Astrocyte (in vitro differentiated cells and primary cell): ENCODE measurements at regions not wholly inside any gene's neighbourhood (a gene's known extent, or its start where the extent isn't known, plus 50 kb on each side); places are given as distances from the start of the nearest gene placed in this dataset.
"Not testable (repeated sequence)": the region's sequence is repeated elsewhere in the genome, so short reads cannot be mapped to it uniquely, and the experiment has no call there.

Experiments
- DNase-seq: peaks from one replicate; pipeline ENCODE4 v3.0.0-alpha.2; 2010; ENCODE audit warnings: low read depth
- FAIRE-seq: peaks from 2 replicates; lab custom pipeline; 2011; peaks lifted over from hg19 to GRCh38; lab: Jason Lieb, UNC
- H2AFZ ChIP-seq: 2 replicates; pipeline ENCODE4 v1.6.0; 2012; ENCODE audit warnings: low read depth, low read length, inconsistent platforms
- H3K27ac ChIP-seq: 2 replicates; pipeline ENCODE4 v1.5.1; 2011; ENCODE audit warnings: low read depth, low read length, inconsistent platforms
- H3K27me3 ChIP-seq: 2 replicates; pipeline ENCODE4 v1.6.0; 2011; ENCODE audit warnings: low read length, inconsistent platforms; ENCODE audit not compliant: insufficient read depth
- H3K36me3 ChIP-seq: 2 replicates; pipeline ENCODE4 v1.5.1; 2011; ENCODE audit warnings: low read length, inconsistent platforms; ENCODE audit not compliant: insufficient read depth
- H3K4me1 ChIP-seq: 2 replicates; pipeline ENCODE4 v1.5.1; 2011; ENCODE audit warnings: low read length, inconsistent platforms; ENCODE audit not compliant: insufficient read depth
- H3K4me2 ChIP-seq: 2 replicates; pipeline ENCODE4 v1.6.0; 2012; ENCODE audit warnings: low read length, inconsistent platforms
- H3K4me3 ChIP-seq: 2 replicates; pipeline ENCODE4 v1.5.1; 2011; ENCODE audit warnings: low read depth, mild to moderate bottlenecking, low read length, inconsistent platforms; ENCODE audit not compliant: insufficient read depth
- H3K79me2 ChIP-seq: 2 replicates; pipeline ENCODE4 v1.6.0; 2012; ENCODE audit warnings: mild to moderate bottlenecking, low read length, inconsistent platforms; ENCODE audit not compliant: insufficient read depth
- H3K9ac ChIP-seq: 2 replicates; pipeline ENCODE4 v1.6.0; 2012; ENCODE audit warnings: mild to moderate bottlenecking, low read length, inconsistent platforms
- H3K9me3 ChIP-seq: 2 replicates; pipeline ENCODE4 v1.5.1; 2012; ENCODE audit warnings: low read depth, mild to moderate bottlenecking, low read length, inconsistent platforms; ENCODE audit not compliant: insufficient read depth
- H4K20me1 ChIP-seq: 2 replicates; pipeline ENCODE4 v1.6.0; 2012; ENCODE audit warnings: low read length, inconsistent platforms; ENCODE audit not compliant: insufficient read depth
- H3K27ac Mint-ChIP-seq: one replicate; pipeline ENCODE4 v1.8.0; 2021; ENCODE audit warnings: mild to moderate bottlenecking, mixed read lengths; ENCODE audit not compliant: unreplicated experiment
- H3K27me3 Mint-ChIP-seq: one replicate; pipeline ENCODE4 v1.8.0; 2021; ENCODE audit warnings: low read depth, mixed read lengths; ENCODE audit not compliant: unreplicated experiment
- H3K36me3 Mint-ChIP-seq: one replicate; pipeline ENCODE4 v1.8.0; 2021; ENCODE audit warnings: low read depth, mixed read lengths; ENCODE audit not compliant: unreplicated experiment
- H3K4me1 Mint-ChIP-seq: one replicate; pipeline ENCODE4 v1.8.0; 2021; ENCODE audit warnings: low read depth, mixed read lengths; ENCODE audit not compliant: unreplicated experiment
- H3K4me3 Mint-ChIP-seq: one replicate; pipeline ENCODE4 v1.8.0; 2021; ENCODE audit warnings: mild to moderate bottlenecking, moderate library complexity, mixed read lengths; ENCODE audit not compliant: unreplicated experiment
- H3K9me3 Mint-ChIP-seq: one replicate; pipeline ENCODE4 v1.8.0; 2021; ENCODE audit warnings: mild to moderate bottlenecking, mixed read lengths; ENCODE audit not compliant: unreplicated experiment
- CTCF ChIP-seq: IDR thresholded peaks from 2 replicates; pipeline ENCODE4 v1.5.1; 2011; ENCODE audit warnings: low read depth, mild to moderate bottlenecking, inconsistent platforms, low read length, moderate library complexity; ENCODE audit not compliant: insufficient read depth
- EZH2 ChIP-seq: IDR thresholded peaks from 2 replicates; pipeline ENCODE4 v1.6.1; 2012; ENCODE audit warnings: mild to moderate bottlenecking, low read length, inconsistent platforms; ENCODE audit not compliant: insufficient read depth

- not testable (repeated sequence) for H3K27me3 ChIP-seq, H2AFZ ChIP-seq, H3K27ac ChIP-seq, H3K36me3 ChIP-seq, H3K4me3 Mint-ChIP-seq, FAIRE-seq, H3K27me3 Mint-ChIP-seq, H3K79me2 ChIP-seq, H3K9ac ChIP-seq, DNase-seq, H3K4me1 Mint-ChIP-seq, H4K20me1 ChIP-seq, H3K36me3 Mint-ChIP-seq, H3K9me3 ChIP-seq, H3K27ac Mint-ChIP-seq, H3K9me3 Mint-ChIP-seq, H3K4me3 ChIP-seq, H3K4me2 ChIP-seq, H3K4me1 ChIP-seq
These were observed 277.3 kb upstream of the ST8SIA4 start for GRCh38 chr5:101180365-101180764.

GRCh38 chr5:101176605-101177004, 273.5 kb upstream of the ST8SIA4 start:
- TF ChIP-seq EZH2 (no peak), CTCF (no peak)
- Mint-ChIP-seq H3K36me3 (no peaks in the 10 kb centered on the region), H3K27ac (no peak overlapping the region), H3K4me1 (no peaks in the 10 kb centered on the region), H3K4me3 (no peak overlapping the region), H3K9me3 (peaks cover 5% of the 10 kb centered on the region), H3K27me3 (no peaks in the 10 kb centered on the region)
- Histone ChIP-seq H3K27ac (no peak overlapping the region), H3K9me3 (no peaks in the 10 kb centered on the region), H3K4me3 (no peak overlapping the region), H3K9ac (no peak overlapping the region), H4K20me1 (no peaks in the 10 kb centered on the region), H3K4me1 (no peaks in the 10 kb centered on the region), H2AFZ (no peak overlapping the region), H3K4me2 (no peak overlapping the region), H3K36me3 (no peaks in the 10 kb centered on the region), H3K79me2 (no peaks in the 10 kb centered on the region), H3K27me3 (no peaks in the 10 kb centered on the region)
- DNase-seq (no peak), FAIRE-seq (no peak)

- H3K36me3 Mint-ChIP-seq = no peaks in the 10 kb centered on the region
- no peak overlapping the region for H2AFZ ChIP-seq
- no peak overlapping the region for H3K9ac ChIP-seq
- no peak overlapping the region for H3K4me3 ChIP-seq
- H3K4me1 Mint-ChIP-seq = no peaks in the 10 kb centered on the region
- H3K79me2 ChIP-seq = no peaks in the 10 kb centered on the region
- H4K20me1 ChIP-seq = no peaks in the 10 kb centered on the region
- TF ChIP-seq EZH2 (no peak), CTCF (no peak)
- no peak overlapping the region for H3K27ac ChIP-seq
- no peak overlapping the region for H3K4me3 Mint-ChIP-seq
- H3K9me3 ChIP-seq = no peaks in the 10 kb centered on the region
- no peaks in the 10 kb centered on the region for H3K36me3 ChIP-seq
- peaks cover 5% of the 10 kb centered on the region for H3K9me3 Mint-ChIP-seq
- no peaks in the 10 kb centered on the region for H3K27me3 ChIP-seq
- no peaks in the 10 kb centered on the region for H3K4me1 ChIP-seq
- no peaks in the 10 kb centered on the region for H3K27me3 Mint-ChIP-seq
- no peak for FAIRE-seq
- no peak for DNase-seq
- no peak overlapping the region for H3K27ac Mint-ChIP-seq
- no peak overlapping the region for H3K4me2 ChIP-seq
These were observed 271.9 kb upstream of the ST8SIA4 start for GRCh38 chr5:101174981-101175380.
